GM18907 (cell line): ENCODE measurements at regions not wholly inside any gene's neighbourhood (a gene's known extent, or its start where the extent isn't known, plus 50 kb on each side); places are given as distances from the start of the nearest gene placed in this dataset.

Source experiments
- ATAC-seq: cut with Tn5 transposase; IDR thresholded peaks from one replicate; pipeline ENCODE4 v1.9.1; 2021; ENCODE audit warnings: mild to moderate bottlenecking, moderate library complexity; ENCODE audit not compliant: unreplicated experiment

GRCh38 chr3:19093084-19093483 is 55.2 kb upstream of the KCNH8 start:
- no peak for ATAC-seq

- ATAC-seq: no peak
Observed at GRCh38 chr3:19077388-19077787, 70.9 kb upstream of the KCNH8 start.

- ATAC-seq: no peak
Observed at GRCh38 chr3:19075037-19075436, 73.3 kb upstream of the KCNH8 start.

GRCh38 chr3:19074257-19074900 is 73.9 kb upstream of the KCNH8 start:
- no peak for ATAC-seq

- no peak for ATAC-seq
Observed at GRCh38 chr3:19073341-19074105, 74.8 kb upstream of the KCNH8 start.

- ATAC-seq: no peak
Observed at GRCh38 chr3:19070325-19070724, 78.0 kb upstream of the KCNH8 start.

- ATAC-seq: no peak
Observed at GRCh38 chr3:19065027-19065426, 83.3 kb upstream of the KCNH8 start.

GRCh38 chr3:19063936-19064335 is 84.4 kb upstream of the KCNH8 start:
- ATAC-seq: no peak

GRCh38 chr3:19060404-19060803 is 87.9 kb upstream of the KCNH8 start:
- no peak for ATAC-seq

- ATAC-seq: no peak
Observed at GRCh38 chr3:19052874-19053273, 95.4 kb upstream of the KCNH8 start.

GRCh38 chr3:19046440-19046839 is 101.9 kb upstream of the KCNH8 start:
- no peak for ATAC-seq

GRCh38 chr3:19030522-19030839 is 117.8 kb upstream of the KCNH8 start:
- no peak for ATAC-seq

GRCh38 chr3:19029837-19030521 is 118.3 kb upstream of the KCNH8 start:
- no peak for ATAC-seq

- no peak for ATAC-seq
Observed at GRCh38 chr3:19025441-19025840, 122.9 kb upstream of the KCNH8 start.

- ATAC-seq: no peak
Observed at GRCh38 chr3:19022546-19022945, 125.8 kb upstream of the KCNH8 start.

- ATAC-seq: no peak
Observed at GRCh38 chr3:19016851-19017250, 131.5 kb upstream of the KCNH8 start.

GRCh38 chr3:19013879-19014278 is 134.4 kb upstream of the KCNH8 start:
- no peak for ATAC-seq

- no peak for ATAC-seq
Observed at GRCh38 chr3:19012846-19013245, 135.5 kb upstream of the KCNH8 start.

GRCh38 chr3:19002606-19003005 is 145.7 kb upstream of the KCNH8 start:
- no peak for ATAC-seq

- ATAC-seq: no peak
Observed at GRCh38 chr3:18998069-18998468, 150.2 kb upstream of the KCNH8 start.

GRCh38 chr3:18992709-18993108 is 155.6 kb upstream of the KCNH8 start:
- ATAC-seq: no peak

- no peak for ATAC-seq
Observed at GRCh38 chr3:18989237-18989795, 159.0 kb upstream of the KCNH8 start.
